A549 (cell line): ENCODE measurements at regions not wholly inside any gene's neighbourhood (a gene's known extent, or its start where the extent isn't known, plus 50 kb on each side); places are given as distances from the start of the nearest gene placed in this dataset.
A peak's percentile ranks its signal among the peaks of the same experiment; 100 is the strongest.

Experiments
- ATAC-seq, 2 experiments: fragments of 200-7000 bp in 1 of 2; fragments of >200 bp in 1 of 2; cut with Nextera tagmentation in 1 of 2; cut with Tn5 transposase in 1 of 2; 3 replicates each; pipeline versions ENCODE4 v1.8.0 to v1.9.1; 2018 to 2020; ENCODE audit warnings: mild to moderate bottlenecking in 1 of 2, moderate library complexity in 1 of 2
- CTCF ChIA-PET: fragments of 300-600 bp; sonication (Branson Sonifier 250); formaldehyde crosslinking; extraction: SDS; loops from one replicate; lab custom pipeline; 2021; ENCODE audit warnings: antibody characterized with exemption, inconsistent platforms; lab: Yijun Ruan, JAX
- POLR2A ChIA-PET: fragments of 350-600 bp; formaldehyde crosslinking; extraction: SDS; loops from one replicate; lab custom pipeline; 2021; ENCODE audit warnings: antibody characterized with exemption, inconsistent platforms; lab: Yijun Ruan, JAX
- DNase-seq, 2 experiments: peaks; one replicate each; pipeline versions ENCODE4 v3.0.0 to v3.0.0-alpha.2; 2011 to 2016; ENCODE audit warnings: low read depth in 1 of 2, low spot score in 1 of 2
- FAIRE-seq: peaks from 2 replicates; lab custom pipeline; 2011; peaks lifted over from hg19 to GRCh38; lab: Jason Lieb, UNC
- H3K27ac ChIP-seq, 2 experiments: fragments of >200 bp; sonication (Bioruptor Twin); formaldehyde crosslinking; 3 replicates each; pipeline ENCODE4 v1.5.1; 2016 to 2017
- H3K4me1 ChIP-seq: fragments of >200 bp; sonication (Bioruptor Twin); formaldehyde crosslinking; 3 replicates; pipeline ENCODE4 v1.6.1; 2016
- H3K4me2 ChIP-seq: fragments of >200 bp; sonication (Bioruptor Twin); formaldehyde crosslinking; 3 replicates; pipeline ENCODE4 v1.6.1; 2016
- H3K4me3 ChIP-seq: fragments of >200 bp; sonication (Bioruptor Twin); formaldehyde crosslinking; 3 replicates; pipeline ENCODE4 v1.5.1; 2016
- H3K9me3 ChIP-seq: fragments of >200 bp; sonication (Bioruptor Twin); formaldehyde crosslinking; 3 replicates; pipeline ENCODE4 v1.6.1; 2016
- BHLHE40 ChIP-seq: IDR thresholded peaks from 2 replicates; pipeline ENCODE4 v1.6.1; 2012; ENCODE audit warnings: low read depth, low read length, inconsistent platforms
- CBX8 ChIP-seq: fragments of 200-600 bp; sonication (generic); IDR thresholded peaks from 2 replicates; pipeline ENCODE4 v1.6.1; 2016
- CHD2 ChIP-seq: fragments of 150-350 bp; IDR thresholded peaks from 2 replicates; pipeline ENCODE4 v1.6.1; 2014; ENCODE audit warnings: low read length; ENCODE audit not compliant: partially characterized antibody
- CTCF ChIP-seq: fragments of >200 bp; sonication (Bioruptor Twin); formaldehyde crosslinking; IDR thresholded peaks from 3 replicates; pipeline ENCODE4 v1.5.1; 2016
- EHMT2 ChIP-seq: fragments of 200-600 bp; sonication (generic); IDR thresholded peaks from 2 replicates; pipeline ENCODE4 v1.6.1; 2016; ENCODE audit warnings: antibody characterized with exemption, low read depth, mild to moderate bottlenecking, moderate library complexity
- EP300 ChIP-seq, 2 experiments: fragments of >200 bp; sonication (Bioruptor Twin); formaldehyde crosslinking; IDR thresholded peaks; 2 replicates in 1 of 2; 3 replicates in 1 of 2; pipeline ENCODE4 v1.6.1; 2016 to 2017
- FOSL2 ChIP-seq, 2 experiments: fragments of 450-650 bp in 1 of 2; fragments of >200 bp in 1 of 2; sonication (Bioruptor Twin) in 1 of 2; formaldehyde crosslinking; IDR thresholded peaks; 2 replicates each; pipeline versions ENCODE4 v1.5.0 to v1.6.1; 2016 to 2020; ENCODE audit warnings: mild to moderate bottlenecking in 1 of 2, moderate library complexity in 1 of 2
- GATA3 ChIP-seq: IDR thresholded peaks from 2 replicates; pipeline ENCODE4 v1.6.1; 2012; ENCODE audit warnings: borderline replicate concordance
- HES2 ChIP-seq: fragments of >200 bp; sonication (Bioruptor Twin); formaldehyde crosslinking; IDR thresholded peaks from 2 replicates; pipeline ENCODE4 v1.6.1; 2016
- HMGXB4 ChIP-seq: fragments of 250-450 bp; sonication (Bioruptor Pico); IDR thresholded peaks from 2 replicates; pipeline ENCODE4 v1.5.0; 2021; ENCODE audit warnings: mild to moderate bottlenecking, moderate library complexity, borderline replicate concordance
- JUN ChIP-seq, 2 experiments: fragments of >200 bp; sonication (Bioruptor Twin); formaldehyde crosslinking; IDR thresholded peaks; 2 replicates in 1 of 2; 3 replicates in 1 of 2; pipeline ENCODE4 v1.6.1; 2016 to 2017
- KDM5A ChIP-seq: fragments of 200-600 bp; sonication (generic); IDR thresholded peaks from 2 replicates; pipeline ENCODE4 v1.6.1; 2016; ENCODE audit warnings: antibody characterized with exemption, mild to moderate bottlenecking
- MAX ChIP-seq: IDR thresholded peaks from 2 replicates; pipeline ENCODE4 v1.6.1; 2012
- MYC ChIP-seq: IDR thresholded peaks from 2 replicates; pipeline ENCODE4 v1.6.1; 2012; ENCODE audit warnings: mild to moderate bottlenecking, inconsistent platforms, low read length, improper control_type of control experiment, borderline replicate concordance
- NFE2L2 ChIP-seq: fragments of 150-350 bp; conservative IDR thresholded peaks from 2 replicates; pipeline ENCODE4 v1.6.1; 2014; ENCODE audit warnings: low read length
- RFX5 ChIP-seq: fragments of 450-650 bp; IDR thresholded peaks from 2 replicates; pipeline ENCODE4 v1.7.1; 2014; ENCODE audit warnings: antibody characterized with exemption, mild to moderate bottlenecking, moderate library complexity
- RNF2 ChIP-seq: fragments of 200-600 bp; sonication (generic); IDR thresholded peaks from 2 replicates; pipeline ENCODE4 v1.6.1; 2016; ENCODE audit warnings: low read depth, mild to moderate bottlenecking, antibody characterized with exemption, moderate library complexity, borderline replicate concordance
- SREBF2 ChIP-seq: fragments of 450-650 bp; IDR thresholded peaks from 2 replicates; pipeline ENCODE4 v1.6.1; 2014; ENCODE audit warnings: mild to moderate bottlenecking, moderate library complexity
- TP53 ChIP-seq: fragments of 250-450 bp; sonication (Bioruptor Pico); IDR thresholded peaks from 2 replicates; pipeline ENCODE4 v1.5.0; 2021; ENCODE audit warnings: mild to moderate bottlenecking, moderate library complexity
- USF2 ChIP-seq: fragments of 450-650 bp; IDR thresholded peaks from 2 replicates; pipeline ENCODE4 v1.6.1; 2014; ENCODE audit warnings: antibody characterized with exemption
- ZC3H11A ChIP-seq: fragments of 450-650 bp; IDR thresholded peaks from 2 replicates; pipeline ENCODE4 v1.6.1; 2014; ENCODE audit warnings: antibody characterized with exemption, mild to moderate bottlenecking
- ZFP36 ChIP-seq: fragments of 450-650 bp; IDR thresholded peaks from 2 replicates; pipeline ENCODE4 v1.6.1; 2014; ENCODE audit warnings: borderline replicate concordance; ENCODE audit not compliant: partially characterized antibody
- WGBS: methylation state at CpG from one replicate; pipeline ENCODE4 v1.1.6; 2017; ENCODE audit errors: missing lambda C conversion rate; 5-methylcytosine and 5-hydroxymethylcytosine counted together

GRCh38 chr7:47697543-47697942 lies 115.6 kb upstream of the TNS3 start:
- ChIA-PET CTCF (interaction anchor here (1.4 kb wide), 2 partner anchors 8 to 9 kb away, joined by 3 to 4 read pairs; no protein-coding TSS in a partner anchor), POLR2A (no interaction called here)
- DNase-seq (no peak), FAIRE-seq (no peak), ATAC-seq (no peak)
- TF ChIP-seq NFE2L2 (no peak), MAX (no peak), SREBF2 (no peak), RNF2 (no peak), EP300 (IDR thresholded peaks at IDR 0.05) (no peak), CTCF (no peak), FOSL2 (IDR thresholded peaks at IDR 0.05) (no peak), FOSL2 (CRISPR knock-in tag; IDR thresholded peaks at IDR 0.05) (no peak), RFX5 (no peak), GATA3 (no peak), HMGXB4 (CRISPR knock-in tag) (no peak), USF2 (no peak), CBX8 (no peak), HES2 (no peak), EHMT2 (no peak), CHD2 (no peak), JUN (IDR thresholded peaks at IDR 0.05) (no peak), BHLHE40 (no peak), KDM5A (no peak), ZC3H11A (no peak)
- WGBS = 81% methylated on average over 4 of the region's 4 CpGs
- Histone ChIP-seq H3K4me3 (no peak overlapping the region), H3K27ac (peak overlapping the region in 1 of 2 experiments; percentile 24; a peak in 2 of 6 replicates), H3K4me2 (no peak overlapping the region), H3K9me3 (0 out of 3 replicates have a peak, but pooled peaks cover 4% of the 10 kb centered on the region), H3K4me1 (peaks cover 7% of the 10 kb centered on the region)

GRCh38 chr7:47696152-47696710 lies 114.3 kb upstream of the TNS3 start:
- H3K4me2 ChIP-seq = no peak overlapping the region
- DNase-seq = no peak
- H3K4me3 ChIP-seq = no peak overlapping the region
- 0 out of 3 replicates have a peak, but pooled peaks cover 4% of the 10 kb centered on the region for H3K9me3 ChIP-seq
- TF ChIP-seq ZFP36 = no peak
- no peak for TF ChIP-seq MYC
- TF ChIP-seq TP53 (CRISPR knock-in tag) = no peak
- FAIRE-seq = no peak
- ATAC-seq = no peak
- ChIA-PET POLR2A (no interaction called here), CTCF (interaction anchor here (0.7 to 1.4 kb wide), 3 partner anchors 8 to 116 kb away, joined by 3 read pairs; no protein-coding TSS in a partner anchor)
- peaks cover 15% of the 10 kb centered on the region for H3K4me1 ChIP-seq
- 92% methylated on average over 7 of the region's 7 CpGs for WGBS
- H3K27ac ChIP-seq = peak overlapping the region in 1 of 2 experiments; percentile 25; a peak in 1 of 6 replicates
